ENCODE measurements at regions not wholly inside any gene's neighbourhood (a gene's known extent, or its start where the extent isn't known, plus 50 kb on each side); places are given as distances from the start of the nearest gene placed in this dataset.
"Not testable (repeated sequence)": the region's sequence is repeated elsewhere in the genome, so short reads cannot be mapped to it uniquely, and the experiment has no call there.

- no peak overlapping the region for H3K4me3 ChIP-seq (ENCODE audit: low read depth, low read length)
- no peak for TF ChIP-seq CTCF (IDR thresholded peaks at IDR 0.05; ENCODE audit: insufficient read depth, low read depth, low read length)
- DNase-seq (ENCODE audit: low read depth), result no peak
Measured at GRCh38 chr11:116046127-116046526, 541.9 kb upstream of the CADM1 start.

GRCh38 chr11:116044941-116045340 is 540.7 kb upstream of the CADM1 start:
- H3K4me3 ChIP-seq (ENCODE audit: low read depth, low read length), result no peak overlapping the region
- no peak for DNase-seq (ENCODE audit: low read depth)
- TF ChIP-seq CTCF (IDR thresholded peaks at IDR 0.05; ENCODE audit: insufficient read depth, low read depth, low read length), result no peak

DNA sequence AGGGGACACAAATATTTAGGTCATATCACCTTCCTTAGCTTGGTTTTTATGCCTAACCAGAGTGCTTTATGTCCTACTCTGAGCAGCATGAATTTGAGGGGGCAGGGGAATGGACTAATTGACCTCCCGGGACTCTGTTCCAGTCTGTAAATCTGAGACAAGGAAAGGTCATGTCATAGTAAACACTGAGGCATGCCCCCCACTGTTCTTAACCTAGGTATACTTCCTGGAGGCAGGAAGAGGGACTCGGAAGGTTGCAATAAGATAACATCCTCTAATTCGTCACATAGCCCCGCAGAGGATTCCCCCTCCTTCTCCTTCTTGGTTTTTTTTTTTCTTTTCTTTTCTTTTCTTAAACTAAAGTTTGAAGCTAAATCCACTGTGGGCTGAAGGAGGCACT is 540.3 kb upstream of the CADM1 start:
- H3K4me3 ChIP-seq (ENCODE audit: low read depth, low read length), result no peak overlapping the region
- no peak for TF ChIP-seq CTCF (IDR thresholded peaks at IDR 0.05; ENCODE audit: insufficient read depth, low read depth, low read length)
- DNase-seq (ENCODE audit: low read depth), result no peak

DNA sequence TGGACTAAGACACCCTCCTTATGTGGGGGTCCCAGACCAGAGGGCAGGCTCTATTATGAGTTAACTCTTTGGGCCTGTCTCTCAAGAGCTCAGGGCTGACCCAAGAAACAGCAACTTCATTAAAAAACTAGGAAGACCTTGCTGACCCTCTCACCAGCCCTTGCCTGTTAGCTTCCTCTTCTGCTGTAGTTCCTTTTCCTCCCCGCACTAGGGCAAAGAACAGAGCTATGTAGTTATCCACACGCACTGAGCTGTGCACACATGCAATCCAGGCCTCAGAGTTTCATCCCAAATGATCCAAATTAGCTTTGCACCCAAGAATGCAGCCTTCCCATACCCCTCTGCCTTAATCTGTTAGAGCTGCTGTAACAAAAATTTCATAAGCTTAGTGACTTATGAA is 539.6 kb upstream of the CADM1 start:
- no peak for TF ChIP-seq CTCF (IDR thresholded peaks at IDR 0.05; ENCODE audit: insufficient read depth, low read depth, low read length)
- H3K4me3 ChIP-seq (ENCODE audit: low read depth, low read length), result no peak overlapping the region

GRCh38 chr11:116043059-116043458 is 538.8 kb upstream of the CADM1 start:
- H3K4me3 ChIP-seq (ENCODE audit: low read depth, low read length); DNase-seq (ENCODE audit: low read depth): not testable (repeated sequence)

More for the DNA sequence above, 539.6 kb upstream of the CADM1 start:
- no peak for DNase-seq (ENCODE audit: low read depth)

GRCh38 chr11:116042146-116042545 is 537.9 kb upstream of the CADM1 start:
- DNase-seq (ENCODE audit: low read depth), result no peak
- no peak overlapping the region for H3K4me3 ChIP-seq (ENCODE audit: low read depth, low read length)
- TF ChIP-seq CTCF (IDR thresholded peaks at IDR 0.05; ENCODE audit: insufficient read depth, low read depth, low read length), result no peak

- no peak for DNase-seq (ENCODE audit: low read depth)
- TF ChIP-seq CTCF (IDR thresholded peaks at IDR 0.05; ENCODE audit: insufficient read depth, low read depth, low read length), result no peak
- H3K4me3 ChIP-seq (ENCODE audit: low read depth, low read length), result no peak overlapping the region
Measured at GRCh38 chr11:116037861-116038260, 533.6 kb upstream of the CADM1 start.
